Peyer's patch (tissue), 4 donors: ENCODE measurements at regions not wholly inside any gene's neighbourhood (a gene's known extent, or its start where the extent isn't known, plus 50 kb on each side); places are given as distances from the start of the nearest gene placed in this dataset.
A peak's percentile ranks its signal among the peaks of the same experiment; 100 is the strongest.

ENCODE experiments used
- DNase-seq, 3 donors: peaks; one replicate each; pipeline ENCODE4 v3.0.0-alpha.2; 2017 to 2019
- H3K27ac ChIP-seq, 4 donors: fragments of 200-600 bp; sonication (generic); one replicate each; pipeline ENCODE4 v1.5.1; 2016 to 2019
- H3K27me3 ChIP-seq, 2 donors: fragments of 200-600 bp; sonication (generic); one replicate each; pipeline ENCODE4 v1.5.1; 2019
- H3K36me3 ChIP-seq, 3 donors: fragments of 200-600 bp; sonication (generic); one replicate each; pipeline ENCODE4 v1.5.1; 2016 to 2019
- H3K4me1 ChIP-seq, 4 donors: fragments of 200-600 bp; sonication (generic); one replicate each; pipeline ENCODE4 v1.5.1; 2016 to 2019
- H3K4me3 ChIP-seq, 4 donors: fragments of 200-600 bp; sonication (generic); 1 replicate in 3 of 4; 2 replicates in 1 of 4; pipeline ENCODE4 v1.5.1; 2016 to 2019; ENCODE audit warnings: mild to moderate bottlenecking in 1 of 4
- H3K9me3 ChIP-seq, 4 donors: fragments of 200-600 bp; sonication (generic); one replicate each; pipeline ENCODE4 v1.5.1; 2016 to 2019; ENCODE audit warnings: mild to moderate bottlenecking in 1 of 4
- CTCF ChIP-seq, 6 experiments: fragments of 450-650 bp in 4 of 6; fragments of 200-600 bp in 2 of 6; sonication (generic) in 1 of 6; IDR thresholded peaks; one replicate each; pipeline ENCODE4 v1.5.1; 2017 to 2019; ENCODE audit warnings: antibody characterized with exemption in 6 of 6, mild to moderate bottlenecking in 3 of 6, moderate library complexity in 1 of 6
- POLR2A ChIP-seq, 2 donors: fragments of 450-650 bp; IDR thresholded peaks; one replicate each; pipeline ENCODE4 v1.5.1; 2017; ENCODE audit warnings: antibody characterized with exemption in 2 of 2, mild to moderate bottlenecking in 2 of 2, moderate library complexity in 2 of 2

DNA sequence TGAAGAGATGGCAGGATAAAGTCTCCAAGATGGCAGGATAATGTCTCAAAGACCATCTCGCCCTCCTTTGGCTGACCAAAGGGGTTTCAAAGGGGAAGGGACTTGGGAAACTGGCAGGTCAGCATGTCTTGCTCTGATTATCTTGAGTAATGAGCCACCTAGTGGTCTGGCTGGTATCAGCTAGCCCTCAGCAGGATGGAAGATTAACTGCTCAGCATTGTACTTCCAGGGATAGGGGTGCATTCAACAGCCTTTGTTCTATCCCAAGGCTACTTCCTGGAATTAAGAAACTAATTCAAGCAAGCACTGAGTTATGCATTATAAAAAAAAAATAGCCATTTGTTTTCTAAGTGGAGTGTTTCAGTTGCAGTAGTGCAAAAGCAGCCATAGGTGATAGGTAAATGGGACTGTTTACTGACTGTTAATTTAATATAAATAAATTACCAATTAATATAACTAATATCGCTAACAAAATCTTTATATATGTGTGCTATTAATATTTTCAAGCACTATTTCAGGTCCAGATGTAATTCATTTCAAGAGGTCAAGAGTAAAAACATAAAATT is 555.5 kb downstream of the CDH9 start:
- peak overlapping the region in 1 of 4 donors; percentile 36 for H3K4me3 ChIP-seq
- TF ChIP-seq POLR2A (IDR thresholded peaks at IDR 0.05) (no peak), CTCF (IDR thresholded peaks at IDR 0.05) (no peak)
- no peaks in the 10 kb centered on the region for H3K27me3 ChIP-seq
- H3K36me3 ChIP-seq, result no peaks in the 10 kb centered on the region
- no peaks in the 10 kb centered on the region for H3K4me1 ChIP-seq
- DNase-seq, result no peak
- no peak overlapping the region for H3K27ac ChIP-seq
- H3K9me3 ChIP-seq, result peaks cover 0 to 5% (median 0%) of the 10 kb centered on the region in 4 donors

DNA sequence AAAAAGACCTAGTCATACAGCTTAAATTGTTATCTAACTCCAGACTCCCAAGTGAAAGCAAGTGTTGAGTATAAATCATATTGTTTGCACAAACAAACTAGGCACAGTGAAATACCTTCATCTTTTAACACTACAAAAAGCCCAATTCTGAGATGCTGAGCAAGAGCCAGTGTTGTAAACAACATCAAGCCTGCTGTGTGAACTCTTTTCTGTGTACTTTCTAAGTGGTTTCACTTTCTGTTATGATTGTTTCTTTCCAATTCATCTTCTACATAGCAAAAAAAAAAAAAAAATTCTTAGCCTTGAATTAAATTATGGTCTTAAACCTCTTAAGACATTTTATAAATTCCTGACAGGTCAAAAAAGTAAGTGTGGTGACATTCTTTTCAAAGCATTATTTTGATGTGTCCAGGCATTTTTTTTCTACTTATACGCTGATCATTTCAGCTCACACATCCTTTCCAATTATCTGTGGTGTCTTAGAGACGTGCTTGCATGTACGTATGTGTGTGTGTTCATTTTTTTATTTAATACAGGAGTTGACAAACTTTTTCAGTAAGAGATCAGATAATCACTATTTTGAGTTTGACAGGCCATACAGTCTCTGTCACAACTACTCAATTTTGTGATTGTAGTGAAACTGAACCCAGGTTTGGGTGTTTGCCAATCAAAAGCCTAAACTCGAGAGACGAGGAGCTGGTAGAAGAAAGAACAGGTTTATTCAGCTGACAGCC is 556.1 kb downstream of the CDH9 start:
- H3K4me3 ChIP-seq, result peak overlapping the region in 1 of 4 donors; percentile 36
- no peaks in the 10 kb centered on the region for H3K36me3 ChIP-seq
- peaks cover 0 to 5% (median 0%) of the 10 kb centered on the region in 4 donors for H3K9me3 ChIP-seq
- no peak overlapping the region for H3K27ac ChIP-seq
- no peaks in the 10 kb centered on the region for H3K4me1 ChIP-seq
- no peaks in the 10 kb centered on the region for H3K27me3 ChIP-seq
- TF ChIP-seq POLR2A (IDR thresholded peaks at IDR 0.05) (no peak), CTCF (IDR thresholded peaks at IDR 0.05) (no peak)
- no peak for DNase-seq

GRCh38 chr5:26470439-26470838 is 567.9 kb downstream of the CDH9 start:
- no peak overlapping the region for H3K27ac ChIP-seq
- no peak overlapping the region for H3K4me3 ChIP-seq
- TF ChIP-seq POLR2A (IDR thresholded peaks at IDR 0.05) (no peak), CTCF (IDR thresholded peaks at IDR 0.05) (no peak)
- H3K36me3 ChIP-seq, result no peaks in the 10 kb centered on the region
- no peaks in the 10 kb centered on the region for H3K9me3 ChIP-seq
- no peaks in the 10 kb centered on the region for H3K27me3 ChIP-seq
- H3K4me1 ChIP-seq, result no peaks in the 10 kb centered on the region
- DNase-seq, result no peak

- no peaks in the 10 kb centered on the region for H3K4me1 ChIP-seq
- H3K9me3 ChIP-seq, result no peaks in the 10 kb centered on the region
- no peak for DNase-seq
- H3K4me3 ChIP-seq, result no peak overlapping the region
- H3K27me3 ChIP-seq, result no peaks in the 10 kb centered on the region
- no peak overlapping the region for H3K27ac ChIP-seq
- H3K36me3 ChIP-seq, result no peaks in the 10 kb centered on the region
- TF ChIP-seq CTCF (IDR thresholded peaks at IDR 0.05), result no peak
- no peak for TF ChIP-seq POLR2A (IDR thresholded peaks at IDR 0.05)
Measured at GRCh38 chr5:26439121-26439520, 599.3 kb downstream of the CDH9 start.

- Histone ChIP-seq H3K4me1 (no peaks in the 10 kb centered on the region), H3K36me3 (no peaks in the 10 kb centered on the region), H3K27ac (no peak overlapping the region), H3K27me3 (no peaks in the 10 kb centered on the region), H3K9me3 (peaks cover 0 to 3% (median 0%) of the 10 kb centered on the region in 4 donors), H3K4me3 (no peak overlapping the region)
- no peak for DNase-seq
- TF ChIP-seq POLR2A (IDR thresholded peaks at IDR 0.05), result no peak
- no peak for TF ChIP-seq CTCF (IDR thresholded peaks at IDR 0.05)
Measured at GRCh38 chr5:26434688-26435087, 603.7 kb downstream of the CDH9 start.
